Mesodermal cell (in vitro differentiated cells): ENCODE measurements at regions not wholly inside any gene's neighbourhood (a gene's known extent, or its start where the extent isn't known, plus 50 kb on each side); places are given as distances from the start of the nearest gene placed in this dataset.

Experiments
- H3K27ac ChIP-seq: 2 replicates; pipeline ENCODE4 v1.7.0; 2013; ENCODE audit warnings: mild to moderate bottlenecking, low read depth, low read length, moderate library complexity; ENCODE audit not compliant: severe bottlenecking
- H3K36me3 ChIP-seq: 2 replicates; pipeline ENCODE4 v1.7.1; 2013; ENCODE audit warnings: mild to moderate bottlenecking, low read length, moderate library complexity; ENCODE audit not compliant: control insufficient read depth, insufficient read depth
- H3K4me1 ChIP-seq: one replicate; pipeline ENCODE4 v1.7.1; 2013; ENCODE audit warnings: mild to moderate bottlenecking, low read length; ENCODE audit not compliant: insufficient read depth, control insufficient read depth, poor library complexity, severe bottlenecking
- H3K4me3 ChIP-seq: 2 replicates; pipeline ENCODE4 v1.7.0; 2013; ENCODE audit warnings: low read length, control low read depth, mild to moderate bottlenecking; ENCODE audit not compliant: insufficient read depth, poor library complexity, severe bottlenecking; ENCODE audit errors: extremely low read depth
- H3K9me3 ChIP-seq: 2 replicates; pipeline ENCODE4 v1.7.1; 2013; ENCODE audit warnings: mild to moderate bottlenecking, low read length, moderate library complexity; ENCODE audit not compliant: control insufficient read depth
- WGBS, 2 experiments: methylation state at CpG; one replicate each; pipeline ENCODE4 v1.1.5; 2013; ENCODE audit warnings: missing lambda C conversion rate in 2 of 2; ENCODE audit not compliant: insufficient coverage in 2 of 2; 5-methylcytosine and 5-hydroxymethylcytosine counted together

DNA sequence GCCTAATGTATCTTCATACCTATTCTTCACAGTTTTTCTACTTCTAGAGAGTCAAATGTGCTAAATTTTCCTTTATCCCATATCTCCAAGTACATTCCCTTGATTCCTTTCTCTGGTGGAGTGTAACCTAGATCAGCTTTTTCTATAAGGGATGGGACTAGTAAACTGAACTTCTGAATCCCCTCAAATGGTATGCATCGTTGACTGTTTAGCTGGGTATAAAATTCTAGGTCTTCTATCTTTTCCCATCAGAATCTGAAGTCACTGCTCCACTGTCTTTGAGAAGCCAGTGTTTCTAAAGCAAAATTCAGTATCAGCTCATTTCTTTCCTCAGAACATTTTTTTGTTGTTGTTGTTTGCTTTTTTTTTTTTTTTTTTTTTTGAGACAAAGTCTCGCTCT, 1256.8 kb downstream of the BRD1 start:
- WGBS, 2 experiments: no CpG with 5 or more reads among the region's 2 CpGs
- Histone ChIP-seq H3K4me1 (no peaks in the 10 kb centered on the region), H3K9me3 (peaks cover 6% of the 10 kb centered on the region), H3K27ac (no peak overlapping the region), H3K36me3 (no peaks in the 10 kb centered on the region), H3K4me3 (no peak overlapping the region)

DNA sequence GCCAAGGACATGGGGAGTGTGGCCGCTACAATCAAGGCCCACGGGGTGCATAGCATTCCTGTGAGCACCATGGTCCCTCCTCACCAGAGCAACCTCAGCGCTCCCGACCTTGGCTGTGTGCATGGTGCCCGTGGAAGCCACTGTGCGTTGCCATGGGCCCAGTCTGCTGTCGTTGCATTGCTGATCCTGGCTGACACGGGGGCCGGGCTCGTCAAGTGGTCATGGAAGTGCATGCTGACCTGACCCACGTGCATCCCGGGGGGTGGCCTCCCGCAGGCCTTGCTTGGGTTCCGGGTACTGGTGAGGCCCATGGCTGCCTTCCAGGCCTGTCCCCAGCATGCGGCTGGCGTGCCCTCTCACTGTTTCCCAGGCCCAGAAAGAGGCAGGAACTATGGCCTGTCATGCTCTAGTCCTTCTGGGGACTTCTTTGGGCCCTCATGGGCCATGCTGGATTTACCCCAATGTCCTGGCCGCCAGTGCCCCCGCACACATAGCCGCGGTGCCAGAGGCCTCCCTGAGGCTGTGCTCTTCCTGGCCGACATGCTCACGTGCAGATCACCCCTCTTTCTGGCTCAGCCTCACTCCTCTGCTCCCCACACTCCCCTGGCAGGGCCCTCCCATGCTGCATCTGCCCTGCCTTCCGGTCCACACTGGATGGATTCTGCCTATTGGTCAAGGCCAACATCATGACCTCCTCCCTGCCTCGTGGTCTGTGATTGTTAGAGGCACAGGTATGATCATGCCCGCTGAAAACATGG, 1258.0 kb downstream of the BRD1 start:
- WGBS, 2 experiments: 94 to 95% methylated on average over 19 to 24 of the region's 25 CpGs
- Histone ChIP-seq H3K4me3 (no peak overlapping the region), H3K9me3 (peaks cover 6% of the 10 kb centered on the region), H3K27ac (no peak overlapping the region), H3K36me3 (no peaks in the 10 kb centered on the region), H3K4me1 (no peaks in the 10 kb centered on the region)

DNA sequence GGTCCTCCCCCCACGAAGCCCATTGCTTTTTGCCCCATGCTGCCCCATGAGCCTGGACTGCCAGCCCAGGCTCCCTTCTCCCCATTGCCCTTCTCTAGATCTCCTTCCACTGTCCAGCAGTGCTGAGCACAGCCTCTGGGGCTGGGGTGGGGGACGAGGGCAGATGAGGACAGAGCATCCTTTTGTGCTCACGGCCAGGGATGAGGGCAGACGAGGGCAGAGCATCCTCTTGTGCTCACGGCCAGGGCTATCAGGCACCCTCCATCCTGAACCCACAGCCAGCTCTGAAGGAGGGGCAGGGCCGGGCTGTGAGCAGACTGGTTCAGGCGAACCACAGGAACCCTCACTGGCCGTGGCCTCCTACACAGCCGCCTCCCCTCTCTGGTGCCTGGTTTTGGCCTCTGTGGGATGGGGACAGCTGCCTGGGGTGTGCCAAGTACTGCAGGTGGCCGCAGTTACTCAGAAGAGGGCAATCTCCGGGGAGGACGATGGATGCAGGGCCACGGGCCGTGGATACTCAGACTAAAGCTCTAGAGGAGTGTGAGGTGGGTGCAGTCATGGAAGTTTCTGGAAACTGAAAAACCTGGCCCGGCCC, 1258.8 kb downstream of the BRD1 start:
- peaks cover 6% of the 10 kb centered on the region for H3K9me3 ChIP-seq
- H3K36me3 ChIP-seq: no peaks in the 10 kb centered on the region
- H3K4me3 ChIP-seq: no peak overlapping the region
- no peaks in the 10 kb centered on the region for H3K4me1 ChIP-seq
- WGBS, 2 experiments: 92 to 98% methylated on average over 8 to 14 of the region's 15 CpGs
- H3K27ac ChIP-seq: no peak overlapping the region

DNA sequence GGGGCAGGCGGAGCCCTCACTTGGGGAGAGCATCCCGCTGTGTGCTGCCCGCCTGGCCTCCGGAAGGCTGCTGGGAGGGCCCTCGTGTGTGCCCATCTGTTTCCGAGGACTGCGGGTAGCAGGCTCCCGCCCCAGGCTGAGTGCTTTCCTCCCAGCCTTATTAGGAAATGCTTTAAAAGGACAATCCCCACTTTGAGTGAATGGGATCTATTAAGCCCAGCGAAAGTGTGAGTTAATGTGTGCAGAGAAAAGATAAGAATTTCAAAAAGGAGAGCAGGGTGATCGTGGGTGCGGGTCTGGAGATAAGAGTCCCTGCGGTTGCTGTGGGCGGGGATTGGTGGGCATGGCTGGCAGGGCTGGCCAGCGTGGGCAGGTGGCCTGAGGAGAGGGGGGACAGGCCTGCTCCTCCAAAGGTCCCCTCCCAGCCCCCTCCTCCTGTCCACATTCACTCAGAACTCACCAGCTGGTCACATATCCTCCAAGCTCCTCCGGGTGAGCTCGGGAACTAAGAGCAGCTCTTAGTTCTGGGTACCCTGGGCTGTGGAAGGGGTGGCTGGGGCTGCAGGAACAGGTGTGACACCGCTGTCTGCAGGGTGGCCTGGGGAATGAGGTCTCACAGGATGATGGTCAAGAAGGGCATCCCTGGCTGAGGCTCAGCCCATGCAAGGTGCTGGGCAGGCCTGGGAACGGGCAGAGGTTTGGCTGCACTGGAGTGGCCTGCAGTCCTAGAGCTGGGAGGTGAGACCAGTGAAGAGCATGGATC, 1260.3 kb downstream of the BRD1 start:
- Histone ChIP-seq H3K27ac (no peak overlapping the region), H3K36me3 (no peaks in the 10 kb centered on the region), H3K4me1 (no peaks in the 10 kb centered on the region), H3K9me3 (peaks cover 6% of the 10 kb centered on the region), H3K4me3 (no peak overlapping the region)
- WGBS, 2 experiments: 88 to 91% methylated on average over 9 to 14 of the region's 18 CpGs

DNA sequence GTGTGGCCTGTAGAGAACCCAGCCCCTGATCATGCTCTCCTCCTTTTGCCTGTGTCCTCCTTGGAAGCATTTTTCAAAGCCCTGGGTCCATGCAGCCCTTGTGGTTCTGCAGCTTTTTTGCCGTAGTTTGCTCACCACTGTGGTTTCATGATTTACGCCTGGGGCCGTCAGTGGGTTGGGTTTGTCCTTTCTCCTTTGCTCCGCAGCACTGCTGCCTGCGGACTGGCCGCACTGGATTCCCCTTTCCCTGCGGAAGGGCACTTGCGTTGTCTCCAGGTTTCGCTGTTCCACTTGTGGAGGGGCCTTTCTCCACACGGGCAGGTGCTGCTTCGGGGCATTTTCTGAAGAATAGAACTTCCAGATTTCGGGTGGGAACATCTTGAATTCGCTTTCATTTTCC, 1260.9 kb downstream of the BRD1 start:
- H3K27ac ChIP-seq: no peak overlapping the region
- 88% methylated on average over 9 to 10 of the region's 13 CpGs for WGBS, 2 experiments
- no peaks in the 10 kb centered on the region for H3K4me1 ChIP-seq
- no peak overlapping the region for H3K4me3 ChIP-seq
- H3K36me3 ChIP-seq: no peaks in the 10 kb centered on the region
- peaks cover 6% of the 10 kb centered on the region for H3K9me3 ChIP-seq

DNA sequence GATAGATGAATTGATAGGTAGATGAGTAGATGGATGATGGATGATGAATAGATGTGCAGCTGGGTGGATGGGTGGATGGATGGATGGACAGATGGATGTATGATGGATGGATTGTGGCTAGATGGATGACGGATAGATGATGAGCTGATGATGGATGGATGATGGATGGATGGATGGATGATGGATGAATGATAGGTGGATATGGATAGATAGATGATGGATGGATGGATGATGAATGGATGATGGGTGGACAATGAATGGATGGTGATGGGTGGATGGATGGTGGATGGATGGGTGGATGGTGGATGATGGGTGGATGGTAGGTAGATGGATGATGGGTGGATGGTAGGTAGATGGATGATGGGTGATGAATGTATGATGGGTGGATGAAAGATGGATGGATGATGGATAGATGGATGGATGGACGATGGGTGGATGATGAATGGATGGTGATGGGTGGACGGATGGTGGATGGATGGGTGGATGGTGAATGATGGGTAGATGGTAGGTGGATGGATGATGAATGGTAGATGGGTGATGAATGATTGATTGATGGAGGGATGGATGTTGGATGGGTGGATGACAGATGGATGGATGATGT, 1261.7 kb downstream of the BRD1 start:
- Histone ChIP-seq H3K27ac (no peak overlapping the region), H3K4me1 (no peaks in the 10 kb centered on the region), H3K36me3 (no peaks in the 10 kb centered on the region), H3K4me3 (no peak overlapping the region), H3K9me3 (peaks cover 6% of the 10 kb centered on the region)
- WGBS, 2 experiments: 89 to 95% methylated on average over 3 of the region's 3 CpGs

DNA sequence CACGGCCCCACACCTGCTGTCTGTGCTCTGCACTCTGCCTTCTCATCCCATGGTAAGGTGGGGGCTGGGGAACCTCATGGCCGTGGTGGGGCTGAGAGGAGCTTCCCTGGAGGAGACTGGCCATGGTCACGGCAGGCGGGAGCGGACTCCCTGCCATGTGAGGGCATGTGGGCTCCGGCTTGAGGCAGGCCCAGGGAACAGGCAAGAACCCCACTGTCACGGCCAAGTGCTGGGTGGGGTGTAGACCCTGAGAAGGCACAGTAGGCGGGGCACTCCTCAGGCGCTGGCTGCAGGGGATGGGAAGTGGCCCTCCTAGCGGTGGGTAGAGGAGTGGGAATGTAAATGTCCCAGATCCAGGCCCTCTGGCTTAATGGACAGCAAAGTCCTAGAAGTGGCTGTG, 1262.7 kb downstream of the BRD1 start:
- H3K4me3 ChIP-seq: no peak overlapping the region
- H3K4me1 ChIP-seq: no peaks in the 10 kb centered on the region
- WGBS, 2 experiments: 83 to 93% methylated on average over 6 to 10 of the region's 10 CpGs
- peaks cover 5% of the 10 kb centered on the region for H3K9me3 ChIP-seq
- H3K27ac ChIP-seq: no peak overlapping the region
- H3K36me3 ChIP-seq: no peaks in the 10 kb centered on the region

DNA sequence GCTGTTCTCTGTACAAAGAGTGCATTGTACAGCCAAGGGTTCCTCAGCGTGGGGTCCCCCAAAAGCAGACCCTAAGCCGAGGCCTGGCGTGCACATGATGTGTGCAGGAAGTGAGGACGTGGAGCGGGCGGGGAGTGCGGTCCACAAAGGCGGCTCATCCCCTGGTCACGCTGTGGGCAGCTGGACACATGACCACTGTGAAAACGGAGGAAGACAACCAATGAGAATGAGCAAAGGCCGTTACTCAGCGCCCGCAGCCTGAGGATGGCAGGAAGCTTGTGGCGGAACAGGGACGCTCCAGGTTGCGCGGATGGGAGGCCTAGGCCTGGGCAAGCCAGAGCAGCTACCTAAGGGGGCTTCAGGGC, 1263.7 kb downstream of the BRD1 start:
- H3K27ac ChIP-seq: no peak overlapping the region
- 95 to 98% methylated on average over 13 to 17 of the region's 17 CpGs for WGBS, 2 experiments
- H3K9me3 ChIP-seq: no peaks in the 10 kb centered on the region
- no peaks in the 10 kb centered on the region for H3K4me1 ChIP-seq
- no peaks in the 10 kb centered on the region for H3K36me3 ChIP-seq
- no peak overlapping the region for H3K4me3 ChIP-seq

DNA sequence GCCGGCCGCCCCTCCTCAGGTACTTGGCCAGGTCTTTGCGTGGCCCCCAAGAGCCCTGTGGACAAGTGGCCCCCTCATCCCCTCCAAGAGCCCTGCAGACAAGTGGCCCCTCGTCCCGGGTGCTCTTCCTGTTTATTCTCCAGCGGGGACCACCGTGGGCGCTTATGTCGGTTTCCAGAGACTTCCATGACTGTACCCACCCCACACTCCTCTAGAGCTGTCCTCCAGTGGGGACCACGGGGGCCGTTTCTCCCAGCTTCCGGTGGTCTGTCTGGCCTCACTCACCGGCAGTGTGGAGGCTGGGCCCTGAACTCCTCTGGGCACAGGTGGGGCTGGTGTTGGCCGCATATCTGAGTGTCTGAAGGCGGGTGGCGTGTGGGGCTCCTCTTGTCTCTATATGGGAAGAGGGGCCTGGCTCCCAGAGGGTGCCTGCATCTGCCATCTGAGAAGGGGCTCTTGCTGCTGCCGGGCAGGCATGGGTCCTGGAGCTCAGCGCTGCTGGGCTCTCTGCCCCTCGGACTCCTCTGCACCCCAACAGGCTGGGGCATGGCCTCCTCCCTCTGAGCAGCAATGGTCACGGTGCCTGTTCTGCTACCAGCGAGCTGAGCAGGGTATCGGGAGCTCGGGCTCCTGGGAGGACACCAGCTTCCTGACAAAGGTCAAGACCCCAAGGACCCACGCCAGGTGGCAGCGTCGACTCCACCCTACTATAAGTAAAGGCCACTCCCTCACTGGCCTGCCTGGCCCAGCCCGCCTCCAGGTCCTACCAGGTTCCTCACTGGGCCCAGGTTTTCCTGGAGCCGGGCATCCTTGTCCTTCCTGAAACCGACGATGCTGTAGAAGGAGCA, 1264.3 kb downstream of the BRD1 start:
- Histone ChIP-seq H3K4me3 (no peak overlapping the region), H3K36me3 (no peaks in the 10 kb centered on the region), H3K27ac (no peak overlapping the region), H3K4me1 (no peaks in the 10 kb centered on the region), H3K9me3 (no peaks in the 10 kb centered on the region)
- 86 to 96% methylated on average over 19 to 28 of the region's 30 CpGs for WGBS, 2 experiments

DNA sequence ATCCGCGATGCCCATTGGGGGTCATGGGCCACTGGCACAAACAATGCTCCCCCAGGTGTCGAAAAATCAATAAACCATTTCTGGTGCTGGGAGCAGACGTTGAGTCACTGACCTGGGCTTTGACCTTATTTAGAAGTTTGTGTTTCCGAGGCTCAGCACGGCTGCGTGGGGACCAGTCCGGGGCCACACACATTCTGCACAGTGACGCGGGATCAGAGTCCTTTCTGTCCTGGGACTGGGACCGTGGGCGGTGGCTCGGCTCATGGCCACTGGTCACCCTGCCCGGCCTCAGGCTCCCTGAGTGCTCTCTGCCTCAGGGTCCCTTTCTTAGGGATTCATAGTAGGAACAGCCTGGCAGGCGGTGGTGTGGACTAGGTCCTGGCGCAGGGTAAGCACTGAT, 1266.0 kb downstream of the BRD1 start:
- Histone ChIP-seq H3K27ac (no peak overlapping the region), H3K4me1 (no peaks in the 10 kb centered on the region), H3K36me3 (no peaks in the 10 kb centered on the region), H3K9me3 (no peaks in the 10 kb centered on the region), H3K4me3 (no peak overlapping the region)
- 88 to 92% methylated on average over 16 of the region's 16 CpGs for WGBS, 2 experiments
